ENCODE measurements at regions not wholly inside any gene's neighbourhood (a gene's known extent, or its start where the extent isn't known, plus 50 kb on each side); places are given as distances from the start of the nearest gene placed in this dataset.
A peak's percentile ranks its signal among the peaks of the same experiment; 100 is the strongest.

DNA sequence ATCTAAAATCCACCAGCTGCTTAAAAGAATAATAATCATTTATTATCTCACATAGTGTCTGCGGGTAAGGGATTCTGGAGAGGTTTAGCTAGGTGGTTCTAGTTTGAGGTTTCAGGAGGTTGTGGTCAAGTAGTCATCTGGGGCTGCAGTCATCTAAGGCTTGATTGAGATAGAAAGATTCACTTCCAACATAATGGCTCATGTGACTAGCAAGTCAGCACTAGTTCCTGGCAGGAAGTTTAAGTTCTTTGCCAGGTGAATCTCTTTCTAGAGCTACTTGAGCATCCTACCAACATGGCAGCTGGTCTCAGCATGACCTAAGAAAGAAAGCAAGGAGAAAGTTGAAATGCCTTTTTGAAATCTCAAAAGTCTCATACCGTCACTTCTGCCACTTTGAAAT is 128.8 kb downstream of the EDN1 start:
- TF ChIP-seq EZH2 (IDR thresholded peaks at IDR 0.05; ENCODE audit: low read length, missing control alignments) = no peak
- TF ChIP-seq, protein P1, sequence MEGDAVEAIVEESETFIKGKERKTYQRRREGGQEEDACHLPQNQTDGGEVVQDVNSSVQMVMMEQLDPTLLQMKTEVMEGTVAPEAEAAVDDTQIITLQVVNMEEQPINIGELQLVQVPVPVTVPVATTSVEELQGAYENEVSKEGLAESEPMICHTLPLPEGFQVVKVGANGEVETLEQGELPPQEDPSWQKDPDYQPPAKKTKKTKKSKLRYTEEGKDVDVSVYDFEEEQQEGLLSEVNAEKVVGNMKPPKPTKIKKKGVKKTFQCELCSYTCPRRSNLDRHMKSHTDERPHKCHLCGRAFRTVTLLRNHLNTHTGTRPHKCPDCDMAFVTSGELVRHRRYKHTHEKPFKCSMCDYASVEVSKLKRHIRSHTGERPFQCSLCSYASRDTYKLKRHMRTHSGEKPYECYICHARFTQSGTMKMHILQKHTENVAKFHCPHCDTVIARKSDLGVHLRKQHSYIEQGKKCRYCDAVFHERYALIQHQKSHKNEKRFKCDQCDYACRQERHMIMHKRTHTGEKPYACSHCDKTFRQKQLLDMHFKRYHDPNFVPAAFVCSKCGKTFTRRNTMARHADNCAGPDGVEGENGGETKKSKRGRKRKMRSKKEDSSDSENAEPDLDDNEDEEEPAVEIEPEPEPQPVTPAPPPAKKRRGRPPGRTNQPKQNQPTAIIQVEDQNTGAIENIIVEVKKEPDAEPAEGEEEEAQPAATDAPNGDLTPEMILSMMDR (conservative IDR thresholded peaks at IDR 0.05 in 1 of 2, IDR thresholded peaks at IDR 0.05 in 1 of 2; ENCODE audit: low read depth in 1 of 2, low read length in 2 of 2) = no peak
- Histone ChIP-seq H3K4me3 (replicated peaks in 1 of 4; ENCODE audit: control extremely low read depth in 1 of 4, insufficient read depth in 1 of 4, low read depth in 3 of 4, low read length in 4 of 4) (no peak overlapping the region), H3K27me3 (ENCODE audit: control insufficient read depth, insufficient read depth, low read length) (no peaks in the 10 kb centered on the region), H3K9ac (ENCODE audit: insufficient read depth, low read length) (no peak overlapping the region), H3K27ac (ENCODE audit: insufficient read depth, low read length) (no peak overlapping the region), H3K36me3 (ENCODE audit: control insufficient read depth, insufficient read depth, low read length) (no peaks in the 10 kb centered on the region), H2AFZ (ENCODE audit: low read length) (no peak overlapping the region), H4K20me1 (ENCODE audit: control insufficient read depth, extremely low read depth, insufficient read depth, low read length) (no peaks in the 10 kb centered on the region), H3K9me3 (ENCODE audit: control insufficient read depth, insufficient read depth, low read depth, low read length) (no peaks in the 10 kb centered on the region), H3K4me2 (ENCODE audit: extremely low read depth, insufficient read depth, low read length) (no peak overlapping the region), H3K79me2 (ENCODE audit: control insufficient read depth, insufficient read depth, low read length) (no peaks in the 10 kb centered on the region), H3K4me1 (ENCODE audit: control insufficient read depth, extremely low read depth, insufficient read depth, low read length) (no peaks in the 10 kb centered on the region)
- peak in 1 of 2 donors; percentile 10 for DNase-seq (ENCODE audit: low read depth in 2 of 2)

DNA sequence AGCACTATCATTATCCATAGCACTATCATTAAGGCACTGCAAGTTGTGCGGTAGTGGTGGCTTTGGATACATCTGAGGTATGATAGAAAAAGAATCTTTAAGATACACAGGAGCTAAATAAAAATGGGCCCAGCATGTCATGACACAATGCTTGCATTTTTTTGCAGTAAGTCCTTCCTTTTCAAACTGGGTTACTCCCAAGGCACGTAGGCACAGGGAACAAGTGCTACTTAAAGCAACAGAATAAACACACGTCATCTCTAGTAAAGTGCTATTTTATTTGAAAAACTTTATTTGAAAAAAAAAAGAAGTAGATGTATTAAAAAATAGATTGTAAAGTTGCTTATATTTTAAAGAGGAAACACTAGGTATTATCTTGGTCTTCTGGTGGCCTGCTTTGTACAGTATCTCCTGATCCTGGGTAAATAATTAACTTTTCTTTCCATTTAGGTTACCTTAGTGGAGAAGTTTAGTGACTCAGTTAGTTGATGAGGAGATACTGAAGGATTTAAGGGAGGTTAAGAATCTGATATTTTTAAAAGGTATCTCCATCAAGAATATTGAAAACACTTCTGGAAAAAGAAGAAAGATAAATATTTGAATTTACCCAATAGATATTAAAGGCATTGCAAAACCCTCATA is 129.6 kb downstream of the EDN1 start:
- Histone ChIP-seq H3K9ac (ENCODE audit: insufficient read depth, low read length) (no peak overlapping the region), H3K36me3 (ENCODE audit: control insufficient read depth, insufficient read depth, low read length) (no peaks in the 10 kb centered on the region), H3K4me2 (ENCODE audit: extremely low read depth, insufficient read depth, low read length) (no peak overlapping the region), H3K27ac (ENCODE audit: insufficient read depth, low read length) (no peak overlapping the region), H3K79me2 (ENCODE audit: control insufficient read depth, insufficient read depth, low read length) (no peaks in the 10 kb centered on the region), H3K27me3 (ENCODE audit: control insufficient read depth, insufficient read depth, low read length) (no peaks in the 10 kb centered on the region), H3K4me3 (replicated peaks in 1 of 4; ENCODE audit: control extremely low read depth in 1 of 4, insufficient read depth in 1 of 4, low read depth in 3 of 4, low read length in 4 of 4) (no peak overlapping the region), H2AFZ (ENCODE audit: low read length) (no peak overlapping the region), H3K4me1 (ENCODE audit: control insufficient read depth, extremely low read depth, insufficient read depth, low read length) (no peaks in the 10 kb centered on the region), H4K20me1 (ENCODE audit: control insufficient read depth, extremely low read depth, insufficient read depth, low read length) (no peaks in the 10 kb centered on the region), H3K9me3 (ENCODE audit: control insufficient read depth, insufficient read depth, low read depth, low read length) (no peaks in the 10 kb centered on the region)
- TF ChIP-seq EZH2 (IDR thresholded peaks at IDR 0.05; ENCODE audit: low read length, missing control alignments) = no peak
- TF ChIP-seq, protein P1 (conservative IDR thresholded peaks at IDR 0.05 in 1 of 2, IDR thresholded peaks at IDR 0.05 in 1 of 2; ENCODE audit: low read depth in 1 of 2, low read length in 2 of 2) = no peak
- no peak for DNase-seq (ENCODE audit: low read depth in 2 of 2)

DNA sequence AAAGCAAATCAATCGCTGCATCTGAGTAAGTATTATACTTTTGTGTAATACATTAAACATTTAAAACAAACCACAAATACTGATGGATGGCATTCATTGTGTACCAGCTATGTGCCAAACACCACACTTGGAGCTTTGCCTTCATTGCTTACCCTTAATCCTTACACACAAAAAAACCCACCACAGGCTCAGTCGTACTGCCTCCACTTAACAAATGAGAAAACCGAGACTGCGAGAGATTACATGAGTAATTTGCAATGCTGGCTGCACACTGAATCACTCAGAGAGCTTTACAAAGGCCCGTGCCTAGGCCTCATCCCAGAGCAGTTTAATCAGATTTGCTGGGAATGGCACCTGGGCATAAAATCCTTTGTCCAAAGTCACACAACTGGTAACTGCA is 130.5 kb downstream of the EDN1 start:
- Histone ChIP-seq H3K4me2 (ENCODE audit: extremely low read depth, insufficient read depth, low read length) (no peak overlapping the region), H4K20me1 (ENCODE audit: control insufficient read depth, extremely low read depth, insufficient read depth, low read length) (no peaks in the 10 kb centered on the region), H3K27ac (ENCODE audit: insufficient read depth, low read length) (no peak overlapping the region), H3K36me3 (ENCODE audit: control insufficient read depth, insufficient read depth, low read length) (no peaks in the 10 kb centered on the region), H3K79me2 (ENCODE audit: control insufficient read depth, insufficient read depth, low read length) (no peaks in the 10 kb centered on the region), H3K4me1 (ENCODE audit: control insufficient read depth, extremely low read depth, insufficient read depth, low read length) (no peaks in the 10 kb centered on the region), H3K4me3 (replicated peaks in 1 of 4; ENCODE audit: control extremely low read depth in 1 of 4, insufficient read depth in 1 of 4, low read depth in 3 of 4, low read length in 4 of 4) (no peak overlapping the region), H3K9me3 (ENCODE audit: control insufficient read depth, insufficient read depth, low read depth, low read length) (no peaks in the 10 kb centered on the region), H3K9ac (ENCODE audit: insufficient read depth, low read length) (no peak overlapping the region), H3K27me3 (ENCODE audit: control insufficient read depth, insufficient read depth, low read length) (no peaks in the 10 kb centered on the region), H2AFZ (ENCODE audit: low read length) (no peak overlapping the region)
- TF ChIP-seq, protein P1 (conservative IDR thresholded peaks at IDR 0.05 in 1 of 2, IDR thresholded peaks at IDR 0.05 in 1 of 2; ENCODE audit: low read depth in 1 of 2, low read length in 2 of 2) = no peak
- no peak for TF ChIP-seq EZH2 (IDR thresholded peaks at IDR 0.05; ENCODE audit: low read length, missing control alignments)
- peak in 1 of 2 donors; percentile 83 for DNase-seq (ENCODE audit: low read depth in 2 of 2)

Measured in fibroblast of lung (primary cell).